ENCODE measurements at regions not wholly inside any gene's neighbourhood (a gene's known extent, or its start where the extent isn't known, plus 50 kb on each side); places are given as distances from the start of the nearest gene placed in this dataset.

GRCh38 chr1:58409336-58409735, 137.2 kb downstream of the OMA1 start:
- DNase-seq (ENCODE audit: extremely low read depth, low read depth): no peak
- TF ChIP-seq CTCF (IDR thresholded peaks at IDR 0.05; ENCODE audit: low read depth, low read length, missing control alignments): no peak
- H3K4me3 ChIP-seq (replicated peaks; ENCODE audit: low read depth, low read length): no peak overlapping the region

DNA sequence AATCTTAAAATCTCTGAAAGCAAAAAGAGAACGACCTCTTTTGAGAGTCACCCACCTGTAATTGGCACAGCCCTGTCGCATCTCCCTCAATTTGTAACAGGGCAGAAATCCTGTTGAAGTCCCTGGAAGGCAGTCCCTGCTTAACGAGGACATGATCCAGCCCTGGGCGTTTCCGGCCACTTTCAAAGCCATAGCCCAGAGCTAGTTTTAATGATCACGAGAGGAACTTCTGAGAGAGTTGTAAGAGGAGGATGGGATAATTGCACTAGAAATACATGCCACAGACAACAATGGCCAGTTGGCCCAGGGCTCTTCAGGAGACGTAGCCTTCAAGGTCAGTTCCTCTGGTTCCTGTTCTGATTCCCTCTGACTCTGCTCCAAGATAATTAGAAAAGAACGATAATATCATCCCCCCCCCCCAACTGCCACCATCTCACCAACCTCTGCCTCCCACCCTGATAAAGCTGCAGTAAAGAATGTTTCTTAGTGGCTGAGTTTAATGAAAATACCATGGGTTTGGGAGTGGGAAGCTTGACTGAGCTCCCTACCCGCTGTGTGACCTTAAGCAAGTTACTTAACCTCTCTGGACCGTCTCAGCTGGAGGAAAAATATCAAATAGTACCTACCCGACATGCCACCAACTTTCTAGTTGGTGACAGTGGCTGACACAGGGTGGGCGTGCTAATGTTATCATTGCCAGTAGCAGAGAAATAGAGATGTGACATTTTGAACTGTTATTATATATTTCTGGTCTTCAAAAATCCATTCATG, 140.0 kb downstream of the OMA1 start:
- no peak for TF ChIP-seq CTCF (IDR thresholded peaks at IDR 0.05; ENCODE audit: low read depth, low read length, missing control alignments)
- DNase-seq (ENCODE audit: extremely low read depth, low read depth): no peak
- H3K4me3 ChIP-seq (replicated peaks; ENCODE audit: low read depth, low read length): no peak overlapping the region

GRCh38 chr1:58405660-58406059, 140.9 kb downstream of the OMA1 start:
- no peak for DNase-seq (ENCODE audit: extremely low read depth, low read depth)
- TF ChIP-seq CTCF (IDR thresholded peaks at IDR 0.05; ENCODE audit: low read depth, low read length, missing control alignments): no peak
- no peak overlapping the region for H3K4me3 ChIP-seq (replicated peaks; ENCODE audit: low read depth, low read length)

- no peak overlapping the region for H3K4me3 ChIP-seq (replicated peaks; ENCODE audit: low read depth, low read length)
- TF ChIP-seq CTCF (IDR thresholded peaks at IDR 0.05; ENCODE audit: low read depth, low read length, missing control alignments): no peak
- DNase-seq (ENCODE audit: extremely low read depth, low read depth): no peak
Observed at GRCh38 chr1:58403894-58404293, 142.6 kb downstream of the OMA1 start.

DNA sequence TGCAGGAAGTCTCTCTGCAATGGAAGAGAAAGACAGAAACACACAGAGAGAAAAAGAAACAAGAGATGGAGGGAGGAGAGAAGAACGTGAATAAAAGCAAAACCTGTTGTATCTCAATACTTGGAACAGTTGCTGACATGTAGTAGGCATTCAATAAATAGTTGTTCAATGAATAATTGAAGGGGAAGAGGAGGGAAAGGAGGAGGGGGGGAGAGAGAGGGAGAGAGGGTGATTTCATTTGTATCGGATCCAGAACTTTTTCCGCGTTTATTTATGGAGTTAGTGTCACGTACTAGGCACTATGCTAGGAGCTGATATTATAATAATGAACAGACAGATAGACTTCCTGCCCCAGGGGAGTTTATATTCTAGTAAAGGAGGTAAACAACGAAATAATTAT, 144.1 kb downstream of the OMA1 start:
- no peak for DNase-seq (ENCODE audit: extremely low read depth, low read depth)
- peak overlapping the region; percentile 20 for H3K4me3 ChIP-seq (replicated peaks; ENCODE audit: low read depth, low read length)
- TF ChIP-seq CTCF (IDR thresholded peaks at IDR 0.05; ENCODE audit: low read depth, low read length, missing control alignments): no peak

DNA sequence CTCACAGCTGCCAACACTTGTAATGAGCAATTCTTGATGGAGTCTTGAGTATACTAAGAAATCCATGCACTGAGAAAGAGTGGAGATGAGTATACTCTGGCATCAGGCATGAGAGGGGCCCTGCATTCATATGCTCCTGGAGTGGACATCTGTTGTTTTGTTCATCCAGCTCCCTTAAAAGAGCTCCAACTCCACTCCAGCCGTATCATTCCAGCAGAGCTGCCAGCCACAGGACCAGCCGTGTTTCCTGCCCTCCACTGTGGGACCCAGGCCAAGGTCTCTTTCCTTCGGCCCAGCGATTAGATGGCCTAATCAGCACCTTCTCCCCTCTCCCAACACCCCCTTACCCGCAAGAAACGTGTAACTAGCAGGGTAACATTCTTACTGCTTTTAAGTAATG, 144.5 kb downstream of the OMA1 start:
- peak overlapping the region; percentile 20 for H3K4me3 ChIP-seq (replicated peaks; ENCODE audit: low read depth, low read length)
- no peak for TF ChIP-seq CTCF (IDR thresholded peaks at IDR 0.05; ENCODE audit: low read depth, low read length, missing control alignments)
- DNase-seq (ENCODE audit: extremely low read depth, low read depth): no peak

DNA sequence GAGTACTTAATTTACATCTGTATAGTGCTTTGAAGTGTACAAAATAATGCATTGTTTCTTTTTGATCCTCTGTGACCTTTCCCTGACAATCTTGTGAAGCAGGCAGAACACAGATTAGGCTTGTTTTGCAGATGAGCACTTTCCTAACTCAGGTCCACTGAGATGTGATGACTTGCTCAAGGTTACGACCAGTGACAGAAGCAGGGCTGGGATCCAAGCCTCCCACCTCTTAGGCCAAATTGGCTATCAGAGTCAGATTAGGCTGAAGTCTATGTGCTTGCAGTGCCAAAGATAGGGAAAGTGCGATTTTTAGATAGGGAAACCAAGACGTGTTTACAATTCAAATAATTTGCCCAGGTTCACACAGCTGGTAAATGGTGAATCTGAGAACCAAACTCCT, 147.3 kb downstream of the OMA1 start:
- no peak for DNase-seq (ENCODE audit: extremely low read depth, low read depth)
- H3K4me3 ChIP-seq (replicated peaks; ENCODE audit: low read depth, low read length): no peak overlapping the region
- no peak for TF ChIP-seq CTCF (IDR thresholded peaks at IDR 0.05; ENCODE audit: low read depth, low read length, missing control alignments)

Measured in HFF-Myc (cell line).